GM18505 (cell line): ENCODE measurements at regions not wholly inside any gene's neighbourhood (a gene's known extent, or its start where the extent isn't known, plus 50 kb on each side); places are given as distances from the start of the nearest gene placed in this dataset.
"Not testable (repeated sequence)": the region's sequence is repeated elsewhere in the genome, so short reads cannot be mapped to it uniquely, and the experiment has no call there.

Source experiments
- ATAC-seq: cut with Tn5 transposase; IDR thresholded peaks from one replicate; pipeline ENCODE4 v1.9.1; 2021; ENCODE audit not compliant: unreplicated experiment
- POLR2A ChIP-seq: IDR thresholded peaks from 4 replicates; pipeline ENCODE4 v1.6.1; 2011; ENCODE audit warnings: borderline replicate concordance; ENCODE audit not compliant: insufficient read depth, insufficient read length; ENCODE audit errors: extremely low read depth

GRCh38 chr6:156434049-156434794, 343.0 kb upstream of the ARID1B start:
- TF ChIP-seq POLR2A, result no peak
- no peak for ATAC-seq

GRCh38 chr6:156432543-156432942, 344.6 kb upstream of the ARID1B start:
- TF ChIP-seq POLR2A, result no peak
- no peak for ATAC-seq

GRCh38 chr6:156430386-156430785, 346.8 kb upstream of the ARID1B start:
- no peak for ATAC-seq
- TF ChIP-seq POLR2A, result no peak

- no peak for ATAC-seq
- TF ChIP-seq POLR2A, result no peak
Measured at GRCh38 chr6:156427345-156427744, 349.8 kb upstream of the ARID1B start.

- ATAC-seq, result no peak
- TF ChIP-seq POLR2A, result no peak
Measured at GRCh38 chr6:156425359-156426020, 351.7 kb upstream of the ARID1B start.

GRCh38 chr6:156423829-156424228, 353.3 kb upstream of the ARID1B start:
- no peak for ATAC-seq
- no peak for TF ChIP-seq POLR2A

- ATAC-seq, result no peak
- TF ChIP-seq POLR2A, result no peak
Measured at GRCh38 chr6:156423075-156423474, 354.1 kb upstream of the ARID1B start.

- no peak for ATAC-seq
- no peak for TF ChIP-seq POLR2A
Measured at GRCh38 chr6:156421933-156422332, 355.2 kb upstream of the ARID1B start.

- not testable (repeated sequence) for ATAC-seq
Measured at GRCh38 chr6:156421301-156421700, 355.9 kb upstream of the ARID1B start.

GRCh38 chr6:156420172-156420993, 356.8 kb upstream of the ARID1B start:
- no peak for ATAC-seq
- TF ChIP-seq POLR2A, result no peak

GRCh38 chr6:156419594-156419993, 357.6 kb upstream of the ARID1B start:
- no peak for TF ChIP-seq POLR2A
- ATAC-seq, result no peak

- TF ChIP-seq POLR2A, result no peak
- no peak for ATAC-seq
Measured at GRCh38 chr6:156418253-156418652, 358.9 kb upstream of the ARID1B start.

- no peak for TF ChIP-seq POLR2A
- ATAC-seq, result no peak
Measured at GRCh38 chr6:156416391-156416790, 360.8 kb upstream of the ARID1B start.

- no peak for ATAC-seq
- no peak for TF ChIP-seq POLR2A
Measured at GRCh38 chr6:156413154-156413553, 364.0 kb upstream of the ARID1B start.
